Gastroesophageal sphincter (tissue), 4 donors: ENCODE measurements at regions not wholly inside any gene's neighbourhood (a gene's known extent, or its start where the extent isn't known, plus 50 kb on each side); places are given as distances from the start of the nearest gene placed in this dataset.
A peak's percentile ranks its signal among the peaks of the same experiment; 100 is the strongest.

Experiments used
- ATAC-seq: fragments of 150-250 bp; one replicate; pipeline ENCODE4 v1.9.1; 2016; ENCODE audit warnings: mild to moderate bottlenecking, moderate library complexity
- H3K27ac ChIP-seq, 4 donors: fragments of 200-600 bp; sonication (generic) in 3 of 4; 1 replicate in 3 of 4; 2 replicates in 1 of 4; pipeline ENCODE4 v1.5.1; 2016 to 2019
- H3K27me3 ChIP-seq: fragments of 200-600 bp; sonication (generic); one replicate; pipeline ENCODE4 v1.5.1; 2019
- H3K36me3 ChIP-seq, 2 donors: fragments of 200-600 bp; sonication (generic); one replicate each; pipeline ENCODE4 v1.5.1; 2019; ENCODE audit warnings: control low read depth in 1 of 2
- H3K4me1 ChIP-seq, 3 donors: fragments of 200-600 bp; sonication (generic); 1 replicate in 2 of 3; 2 replicates in 1 of 3; pipeline ENCODE4 v1.5.1; 2016 to 2019; ENCODE audit warnings: control low read depth in 2 of 3
- H3K4me3 ChIP-seq, 2 donors: fragments of 200-600 bp; sonication (generic); one replicate each; pipeline ENCODE4 v1.5.1; 2019; ENCODE audit warnings: mild to moderate bottlenecking in 1 of 2, moderate library complexity in 1 of 2
- H3K9me3 ChIP-seq, 3 donors: fragments of 200-600 bp; sonication (generic); one replicate each; pipeline ENCODE4 v1.5.1; 2017 to 2019; ENCODE audit warnings: control low read depth in 2 of 3
- CTCF ChIP-seq, 4 experiments: fragments of 200-600 bp in 2 of 4; fragments of 450-650 bp in 2 of 4; sonication (generic) in 1 of 4; IDR thresholded peaks; one replicate each; pipeline ENCODE4 v1.5.1; 2017 to 2019; ENCODE audit warnings: antibody characterized with exemption in 4 of 4, mild to moderate bottlenecking in 2 of 4, moderate library complexity in 2 of 4
- EP300 ChIP-seq: sonication (generic); formaldehyde crosslinking; IDR thresholded peaks from one replicate; pipeline ENCODE4 v1.6.1; 2017; ENCODE audit warnings: antibody characterized with exemption, mild to moderate bottlenecking
- POLR2A ChIP-seq, 2 donors: fragments of 450-650 bp; IDR thresholded peaks; one replicate each; pipeline ENCODE4 v1.6.1; 2017; ENCODE audit warnings: antibody characterized with exemption in 2 of 2, mild to moderate bottlenecking in 2 of 2, moderate library complexity in 1 of 2
- POLR2AphosphoS5 ChIP-seq: sonication (generic); formaldehyde crosslinking; IDR thresholded peaks from one replicate; pipeline ENCODE4 v1.6.1; 2017; ENCODE audit warnings: antibody characterized with exemption
- WGBS, 2 donors: methylation state at CpG; one replicate each; pipeline ENCODE4 v1.1.5; 2018; ENCODE audit warnings: low coverage in 1 of 2; 5-methylcytosine and 5-hydroxymethylcytosine counted together

GRCh38 chr16:86869288-86870022 lies 291.1 kb downstream of the FOXL1 start:
- peaks cover 0 to 22% (median 3%) of the 10 kb centered on the region in 3 donors for H3K4me1 ChIP-seq
- peaks cover 0 to 8% (median 0%) of the 10 kb centered on the region in 3 donors for H3K9me3 ChIP-seq
- TF ChIP-seq EP300 = no peak
- TF ChIP-seq POLR2A (IDR thresholded peaks at IDR 0.05) = no peak
- no peak for TF ChIP-seq POLR2AphosphoS5
- no peak for TF ChIP-seq CTCF (IDR thresholded peaks at IDR 0.05)
- no peak overlapping the region for H3K4me3 ChIP-seq
- no peaks in the 10 kb centered on the region for H3K36me3 ChIP-seq
- no peak for ATAC-seq
- H3K27ac ChIP-seq = no peak overlapping the region
- H3K27me3 ChIP-seq = peaks cover 59% of the 10 kb centered on the region
- WGBS, 2 donors = 69 to 94% methylated on average over 11 to 19 of the region's 32 CpGs

DNA sequence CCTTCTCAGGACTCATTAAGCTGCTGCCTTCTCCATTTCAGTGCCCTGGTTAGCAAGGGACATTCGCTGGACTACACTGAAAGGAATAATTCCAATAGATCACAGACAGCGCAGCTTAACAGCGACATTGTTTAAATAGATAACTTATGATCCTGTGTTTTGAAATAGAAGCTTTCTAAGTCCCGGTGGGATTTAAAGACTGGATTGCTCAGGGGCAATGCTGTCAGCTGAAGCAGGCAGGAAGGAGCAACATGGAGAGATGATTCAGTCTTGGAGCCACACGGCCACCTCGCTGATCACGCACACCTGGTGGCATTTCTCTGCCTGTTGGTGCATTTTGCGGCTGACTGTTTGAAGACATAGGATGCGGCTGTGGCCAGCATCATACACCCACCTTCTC lies 292.0 kb downstream of the FOXL1 start:
- Histone ChIP-seq H3K27me3 (peaks cover 59% of the 10 kb centered on the region), H3K27ac (no peak overlapping the region), H3K4me1 (peaks cover 0 to 16% (median 3%) of the 10 kb centered on the region in 3 donors), H3K4me3 (no peak overlapping the region), H3K9me3 (peaks cover 0 to 8% (median 0%) of the 10 kb centered on the region in 3 donors), H3K36me3 (no peaks in the 10 kb centered on the region)
- TF ChIP-seq EP300 = no peak
- no peak for TF ChIP-seq POLR2A (IDR thresholded peaks at IDR 0.05)
- TF ChIP-seq POLR2AphosphoS5 = no peak
- TF ChIP-seq CTCF (IDR thresholded peaks at IDR 0.05) = no peak
- WGBS, 2 donors = 27 to 76% methylated on average over 2 to 9 of the region's 9 CpGs
- no peak for ATAC-seq

GRCh38 chr16:86872131-86872530 lies 293.8 kb downstream of the FOXL1 start:
- TF ChIP-seq EP300 (no peak), POLR2A (IDR thresholded peaks at IDR 0.05) (no peak), POLR2AphosphoS5 (no peak)

DNA sequence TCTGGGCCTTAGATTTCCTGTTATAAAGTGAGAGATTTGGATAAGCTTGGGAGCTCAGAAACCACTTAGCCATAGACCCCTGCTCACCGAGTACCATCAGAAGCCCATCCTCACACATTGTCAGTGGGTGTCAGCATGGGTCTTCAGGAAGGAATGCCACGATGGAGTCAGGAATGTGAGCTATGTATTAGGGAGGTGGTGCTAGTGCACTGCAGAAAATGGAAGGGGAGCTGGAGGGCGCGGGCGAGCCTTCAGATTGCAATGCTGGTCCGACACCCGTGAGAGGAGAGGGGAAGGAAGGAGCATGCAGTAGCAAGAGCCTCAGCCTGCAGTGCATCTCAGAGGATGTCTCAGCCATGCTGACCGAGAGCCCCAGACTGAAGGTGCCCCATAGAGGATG lies 294.5 kb downstream of the FOXL1 start:
- no peaks in the 10 kb centered on the region for H3K36me3 ChIP-seq
- WGBS, 2 donors = 88 to 97% methylated on average over 5 to 6 of the region's 8 CpGs
- no peak for ATAC-seq
- no peak for TF ChIP-seq POLR2A (IDR thresholded peaks at IDR 0.05)
- TF ChIP-seq POLR2AphosphoS5 = no peak
- no peak for TF ChIP-seq EP300
- no peak for TF ChIP-seq CTCF (IDR thresholded peaks at IDR 0.05)
- H3K4me3 ChIP-seq = no peak overlapping the region
- peaks cover 0 to 8% (median 0%) of the 10 kb centered on the region in 3 donors for H3K9me3 ChIP-seq
- H3K27me3 ChIP-seq = peaks cover 78% of the 10 kb centered on the region
- no peak overlapping the region for H3K27ac ChIP-seq
- no peaks in the 10 kb centered on the region for H3K4me1 ChIP-seq

More at GRCh38 chr16:86872131-86872530, 293.8 kb downstream of the FOXL1 start:
- H3K4me3 ChIP-seq = no peak overlapping the region
- H3K27me3 ChIP-seq = peaks cover 72% of the 10 kb centered on the region
- H3K4me1 ChIP-seq = no peaks in the 10 kb centered on the region
- no peak overlapping the region for H3K27ac ChIP-seq
- 57 to 84% methylated on average over 4 to 8 of the region's 9 CpGs for WGBS, 2 donors
- ATAC-seq = no peak
- peaks cover 0 to 8% (median 0%) of the 10 kb centered on the region in 3 donors for H3K9me3 ChIP-seq
- no peaks in the 10 kb centered on the region for H3K36me3 ChIP-seq

GRCh38 chr16:86874141-86874540 lies 295.8 kb downstream of the FOXL1 start:
- WGBS, 2 donors = 60 to 92% methylated on average over 2 of the region's 2 CpGs
- no peak overlapping the region for H3K4me3 ChIP-seq
- H3K27ac ChIP-seq = no peak overlapping the region
- H3K27me3 ChIP-seq = peaks cover 76% of the 10 kb centered on the region
- ATAC-seq = no peak
- no peaks in the 10 kb centered on the region for H3K4me1 ChIP-seq
- peaks cover 0 to 8% (median 0%) of the 10 kb centered on the region in 3 donors for H3K9me3 ChIP-seq
- no peak for TF ChIP-seq POLR2A (IDR thresholded peaks at IDR 0.05)
- no peak for TF ChIP-seq POLR2AphosphoS5
- TF ChIP-seq EP300 = no peak
- TF ChIP-seq CTCF (IDR thresholded peaks at IDR 0.05) = peak in 1 of 4 experiments; percentile 35
- H3K36me3 ChIP-seq = no peaks in the 10 kb centered on the region
